ENCODE measurements at regions not wholly inside any gene's neighbourhood (a gene's known extent, or its start where the extent isn't known, plus 50 kb on each side); places are given as distances from the start of the nearest gene placed in this dataset.

- Mint-ChIP-seq H3K4me3 (ENCODE audit: unreplicated experiment) (no peak overlapping the region), H3K4me1 (ENCODE audit: low read depth, unreplicated experiment) (no peaks in the 10 kb centered on the region), H3K27ac (ENCODE audit: unreplicated experiment) (no peak overlapping the region), H3K36me3 (ENCODE audit: unreplicated experiment) (no peaks in the 10 kb centered on the region), H3K27me3 (ENCODE audit: unreplicated experiment) (peaks cover 4% of the 10 kb centered on the region), H3K9me3 (ENCODE audit: unreplicated experiment) (no peaks in the 10 kb centered on the region)
- TF ChIP-seq CTCF (IDR thresholded peaks at IDR 0.05; ENCODE audit: partially characterized antibody, unreplicated experiment), result no peak
- DNase-seq, result no peak
These were observed 152.4 kb upstream of the KIT start for GRCh38 chr4:54505362-54505761.

- H3K4me1 Mint-ChIP-seq (ENCODE audit: low read depth, unreplicated experiment), result no peaks in the 10 kb centered on the region
- TF ChIP-seq CTCF (IDR thresholded peaks at IDR 0.05; ENCODE audit: partially characterized antibody, unreplicated experiment), result no peak
- H3K27me3 Mint-ChIP-seq (ENCODE audit: unreplicated experiment), result peaks cover 2% of the 10 kb centered on the region
- H3K9me3 Mint-ChIP-seq (ENCODE audit: unreplicated experiment), result no peaks in the 10 kb centered on the region
- H3K36me3 Mint-ChIP-seq (ENCODE audit: unreplicated experiment), result no peaks in the 10 kb centered on the region
- no peak overlapping the region for H3K27ac Mint-ChIP-seq (ENCODE audit: unreplicated experiment)
- DNase-seq, result no peak
- H3K4me3 Mint-ChIP-seq (ENCODE audit: unreplicated experiment), result no peak overlapping the region
These were observed 151.8 kb upstream of the KIT start for GRCh38 chr4:54505996-54506395.

GRCh38 chr4:54509057-54509456 is 148.7 kb upstream of the KIT start:
- peaks cover 2% of the 10 kb centered on the region for H3K27me3 Mint-ChIP-seq (ENCODE audit: unreplicated experiment)
- H3K4me3 Mint-ChIP-seq (ENCODE audit: unreplicated experiment), result no peak overlapping the region
- no peak for DNase-seq
- H3K4me1 Mint-ChIP-seq (ENCODE audit: low read depth, unreplicated experiment), result no peaks in the 10 kb centered on the region
- H3K9me3 Mint-ChIP-seq (ENCODE audit: unreplicated experiment), result no peaks in the 10 kb centered on the region
- TF ChIP-seq CTCF (IDR thresholded peaks at IDR 0.05; ENCODE audit: partially characterized antibody, unreplicated experiment), result no peak
- H3K36me3 Mint-ChIP-seq (ENCODE audit: unreplicated experiment), result no peaks in the 10 kb centered on the region
- H3K27ac Mint-ChIP-seq (ENCODE audit: unreplicated experiment), result no peak overlapping the region

- H3K4me1 Mint-ChIP-seq (ENCODE audit: low read depth, unreplicated experiment), result peaks cover 6% of the 10 kb centered on the region
- DNase-seq, result no peak
- no peaks in the 10 kb centered on the region for H3K36me3 Mint-ChIP-seq (ENCODE audit: unreplicated experiment)
- TF ChIP-seq CTCF (IDR thresholded peaks at IDR 0.05; ENCODE audit: partially characterized antibody, unreplicated experiment), result no peak
- no peak overlapping the region for H3K4me3 Mint-ChIP-seq (ENCODE audit: unreplicated experiment)
- peaks cover 2% of the 10 kb centered on the region for H3K27me3 Mint-ChIP-seq (ENCODE audit: unreplicated experiment)
- no peaks in the 10 kb centered on the region for H3K9me3 Mint-ChIP-seq (ENCODE audit: unreplicated experiment)
- no peak overlapping the region for H3K27ac Mint-ChIP-seq (ENCODE audit: unreplicated experiment)
These were observed 144.6 kb upstream of the KIT start for GRCh38 chr4:54513204-54513603.

- peaks cover under 1% of the 10 kb centered on the region for H3K27me3 Mint-ChIP-seq (ENCODE audit: unreplicated experiment)
- DNase-seq, result no peak
- no peak overlapping the region for H3K27ac Mint-ChIP-seq (ENCODE audit: unreplicated experiment)
- H3K9me3 Mint-ChIP-seq (ENCODE audit: unreplicated experiment), result no peaks in the 10 kb centered on the region
- no peak for TF ChIP-seq CTCF (IDR thresholded peaks at IDR 0.05; ENCODE audit: partially characterized antibody, unreplicated experiment)
- H3K36me3 Mint-ChIP-seq (ENCODE audit: unreplicated experiment), result no peaks in the 10 kb centered on the region
- H3K4me1 Mint-ChIP-seq (ENCODE audit: low read depth, unreplicated experiment), result peaks cover 6% of the 10 kb centered on the region
- no peak overlapping the region for H3K4me3 Mint-ChIP-seq (ENCODE audit: unreplicated experiment)
These were observed 144.0 kb upstream of the KIT start for GRCh38 chr4:54513741-54514140.
